CD4-positive, alpha-beta memory T cell (primary cell): ENCODE measurements at regions not wholly inside any gene's neighbourhood (a gene's known extent, or its start where the extent isn't known, plus 50 kb on each side); places are given as distances from the start of the nearest gene placed in this dataset.

ENCODE experiments used
- CTCF ChIA-PET: fragments of 350-600 bp; sonication (Branson Sonifier 250); formaldehyde crosslinking; loops from one replicate; lab custom pipeline; 2021; ENCODE audit warnings: inconsistent platforms; ENCODE audit not compliant: partially characterized antibody; lab: Charles Lee
- POLR2A ChIA-PET: fragments of 350-600 bp; sonication (Branson Sonifier 250); formaldehyde crosslinking; loops from one replicate; lab custom pipeline; 2021; ENCODE audit not compliant: partially characterized antibody; lab: Charles Lee
- DNase-seq, 5 donors: peaks; one replicate each; pipeline versions ENCODE4 v3.0.0 to v3.0.0-alpha.2; 2020 to 2022; ENCODE audit warnings: mixed read lengths in 1 of 5
- H3K27ac ChIP-seq: one replicate; pipeline ENCODE4 v1.7.0; 2013; ENCODE audit warnings: low read depth, low read length
- H3K27me3 ChIP-seq: 2 replicates; pipeline ENCODE4 v1.7.0; 2013; ENCODE audit warnings: mild to moderate bottlenecking, low read length, moderate library complexity; ENCODE audit not compliant: insufficient read depth
- H3K36me3 ChIP-seq: 2 replicates; pipeline ENCODE4 v1.7.0; 2013; ENCODE audit warnings: mild to moderate bottlenecking, low read length, moderate library complexity; ENCODE audit not compliant: insufficient read depth
- H3K4me1 ChIP-seq: 2 replicates; pipeline ENCODE4 v1.7.0; 2013; ENCODE audit warnings: mild to moderate bottlenecking, low read length, moderate library complexity; ENCODE audit not compliant: insufficient read depth
- H3K4me3 ChIP-seq, 2 donors: one replicate each; pipeline ENCODE4 v1.7.0; 2013; ENCODE audit warnings: low read length in 2 of 2, mild to moderate bottlenecking in 1 of 2
- H3K9me3 ChIP-seq, 2 donors: one replicate each; pipeline ENCODE4 v1.7.0; 2013; ENCODE audit warnings: low read length in 2 of 2, control low read depth in 1 of 2; ENCODE audit not compliant: control insufficient read depth in 1 of 2
- H3K27ac Mint-ChIP-seq, 7 donors: one replicate each; pipeline ENCODE4 v1.8.0; 2020 to 2021; ENCODE audit warnings: mixed read lengths in 7 of 7, mild to moderate bottlenecking in 6 of 7, inconsistent platforms in 3 of 7, moderate library complexity in 3 of 7
- H3K27me3 Mint-ChIP-seq, 2 donors: one replicate each; pipeline ENCODE4 v1.8.0; 2020 to 2021; ENCODE audit warnings: mixed read lengths in 2 of 2
- H3K36me3 Mint-ChIP-seq, 2 donors: one replicate each; pipeline ENCODE4 v1.8.0; 2020 to 2021; ENCODE audit warnings: mixed read lengths in 2 of 2, inconsistent platforms in 1 of 2, mild to moderate bottlenecking in 1 of 2
- H3K4me1 Mint-ChIP-seq, 4 donors: one replicate each; pipeline ENCODE4 v1.8.0; 2020 to 2021; ENCODE audit warnings: mixed read lengths in 4 of 4, mild to moderate bottlenecking in 1 of 4
- H3K4me3 Mint-ChIP-seq, 8 donors: one replicate each; pipeline ENCODE4 v1.8.0; 2020 to 2021; ENCODE audit warnings: mixed read lengths in 8 of 8, mild to moderate bottlenecking in 7 of 8, moderate library complexity in 6 of 8, inconsistent platforms in 3 of 8
- H3K9me3 Mint-ChIP-seq, 8 donors: one replicate each; pipeline ENCODE4 v1.8.0; 2020 to 2021; ENCODE audit warnings: mixed read lengths in 8 of 8, mild to moderate bottlenecking in 5 of 8, inconsistent platforms in 3 of 8, moderate library complexity in 1 of 8
- intact Hi-C: fragments of 100-400 bp; cut with micrococcal nuclease; formaldehyde crosslinking; loops from one replicate; pipeline ENCODE4 v1.15.1; 2023

DNA sequence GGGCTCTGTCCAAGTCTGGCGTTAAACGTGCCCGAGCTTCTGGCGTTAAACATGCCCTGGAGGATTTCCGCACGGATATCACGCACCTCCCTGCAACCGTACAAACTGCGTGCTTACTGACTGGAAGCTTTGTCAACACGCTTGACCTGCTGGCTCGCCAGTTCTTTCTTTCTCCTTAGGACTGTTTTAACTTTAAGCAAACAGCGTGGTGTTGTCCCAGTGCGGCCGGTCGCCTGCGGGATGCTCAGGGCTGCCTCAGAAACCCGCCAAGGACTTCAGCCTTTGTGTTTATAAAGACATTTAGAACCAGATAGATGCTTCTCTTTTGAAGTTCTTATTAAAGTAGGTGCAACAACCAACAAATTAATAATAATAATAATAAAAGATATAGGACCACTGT is 946.0 kb downstream of the RAB28 start:
- H3K27ac Mint-ChIP-seq = no peak overlapping the region
- Histone ChIP-seq H3K27me3 (no peaks in the 10 kb centered on the region), H3K27ac (no peak overlapping the region), H3K4me1 (no peaks in the 10 kb centered on the region), H3K9me3 (no peaks in the 10 kb centered on the region), H3K36me3 (no peaks in the 10 kb centered on the region), H3K4me3 (no peak overlapping the region)
- H3K36me3 Mint-ChIP-seq = no peaks in the 10 kb centered on the region
- ChIA-PET CTCF (no interaction called here), POLR2A (no interaction called here)
- intact Hi-C loops = no loop called here
- H3K27me3 Mint-ChIP-seq = no peaks in the 10 kb centered on the region
- peaks cover 0 to 2% (median 0%) of the 10 kb centered on the region in 8 donors for H3K9me3 Mint-ChIP-seq
- H3K4me1 Mint-ChIP-seq = no peaks in the 10 kb centered on the region
- no peak overlapping the region for H3K4me3 Mint-ChIP-seq
- no peak for DNase-seq

- no peaks in the 10 kb centered on the region for H3K4me1 ChIP-seq
- no peaks in the 10 kb centered on the region for H3K36me3 ChIP-seq
- H3K9me3 ChIP-seq = no peaks in the 10 kb centered on the region
- Mint-ChIP-seq H3K36me3 (no peaks in the 10 kb centered on the region), H3K9me3 (peaks cover 0 to 2% (median 0%) of the 10 kb centered on the region in 8 donors), H3K27me3 (no peaks in the 10 kb centered on the region), H3K4me1 (no peaks in the 10 kb centered on the region), H3K27ac (no peak overlapping the region), H3K4me3 (no peak overlapping the region)
- ChIA-PET CTCF (no interaction called here), POLR2A (no interaction called here)
- H3K27ac ChIP-seq = no peak overlapping the region
- intact Hi-C loops = no loop called here
- no peak overlapping the region for H3K4me3 ChIP-seq
- no peak for DNase-seq
- no peaks in the 10 kb centered on the region for H3K27me3 ChIP-seq
Measured at GRCh38 chr4:12534684-12535083, 949.5 kb downstream of the RAB28 start.

- POLR2A ChIA-PET = no interaction called here
- Mint-ChIP-seq H3K36me3 (no peaks in the 10 kb centered on the region), H3K27ac (no peak overlapping the region), H3K4me3 (no peak overlapping the region), H3K27me3 (no peaks in the 10 kb centered on the region), H3K9me3 (peaks cover 2 to 12% (median 4%) of the 10 kb centered on the region in 8 donors), H3K4me1 (no peaks in the 10 kb centered on the region)
- no peak overlapping the region for H3K27ac ChIP-seq
- intact Hi-C loops = no loop called here
- no peaks in the 10 kb centered on the region for H3K27me3 ChIP-seq
- no peak for DNase-seq
- H3K4me1 ChIP-seq = no peaks in the 10 kb centered on the region
- CTCF ChIA-PET = no interaction called here
- no peak overlapping the region for H3K4me3 ChIP-seq
- H3K9me3 ChIP-seq = peaks cover 0 to 1% of the 10 kb centered on the region in 2 donors
- no peaks in the 10 kb centered on the region for H3K36me3 ChIP-seq
Measured at GRCh38 chr4:12519426-12519825, 964.7 kb downstream of the RAB28 start.

DNA sequence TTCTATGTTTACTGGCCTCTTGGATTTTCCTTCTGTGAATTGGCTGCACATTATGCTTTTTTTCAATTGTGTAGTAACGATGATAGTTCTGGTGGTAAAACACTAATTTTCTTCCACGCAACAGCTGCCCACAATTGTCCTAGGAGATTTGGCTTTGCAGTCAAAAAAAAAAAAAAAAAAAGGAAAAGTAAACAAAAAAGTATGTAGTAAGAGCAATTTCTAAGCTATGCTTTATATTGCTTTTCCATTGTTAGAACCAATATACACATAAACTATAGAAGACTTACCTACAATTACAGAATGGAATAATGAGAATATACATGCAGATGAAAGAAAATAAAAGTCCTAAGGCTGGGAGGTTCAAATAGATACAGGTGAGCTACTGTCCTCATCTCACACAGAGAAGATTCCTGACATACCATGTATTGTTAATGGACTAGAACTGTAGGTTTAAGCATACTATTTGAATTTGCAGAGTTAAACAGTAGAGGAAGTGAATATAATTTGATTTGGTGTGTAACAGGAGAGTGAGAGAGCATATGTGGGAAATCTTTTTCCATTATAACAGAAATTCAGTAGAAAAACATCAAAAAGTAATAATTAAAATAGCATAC is 976.2 kb downstream of the RAB28 start:
- CTCF ChIA-PET = interaction anchor here (0.9 kb wide), 1 partner anchor 9 kb away, joined by 3 read pairs; no protein-coding TSS in a partner anchor
- intact Hi-C loops = no loop called here
- Mint-ChIP-seq H3K27me3 (no peaks in the 10 kb centered on the region), H3K4me1 (no peaks in the 10 kb centered on the region), H3K4me3 (no peak overlapping the region), H3K36me3 (no peaks in the 10 kb centered on the region), H3K27ac (no peak overlapping the region), H3K9me3 (peaks cover 0 to 15% (median 3%) of the 10 kb centered on the region in 8 donors)
- no peaks in the 10 kb centered on the region for H3K4me1 ChIP-seq
- H3K27me3 ChIP-seq = no peaks in the 10 kb centered on the region
- DNase-seq = no peak
- no peaks in the 10 kb centered on the region for H3K36me3 ChIP-seq
- H3K4me3 ChIP-seq = no peak overlapping the region
- POLR2A ChIA-PET = no interaction called here
- no peaks in the 10 kb centered on the region for H3K9me3 ChIP-seq
- no peak overlapping the region for H3K27ac ChIP-seq

GRCh38 chr4:12500409-12500808 is 983.7 kb downstream of the RAB28 start:
- H3K27me3 ChIP-seq = no peaks in the 10 kb centered on the region
- POLR2A ChIA-PET = no interaction called here

GRCh38 chr4:12499693-12500092 is 984.4 kb downstream of the RAB28 start:
- Mint-ChIP-seq H3K27ac (no peak overlapping the region), H3K36me3 (no peaks in the 10 kb centered on the region), H3K9me3 (peaks cover 0 to 6% (median 0%) of the 10 kb centered on the region in 8 donors), H3K4me1 (no peaks in the 10 kb centered on the region), H3K27me3 (no peaks in the 10 kb centered on the region), H3K4me3 (no peak overlapping the region)
- intact Hi-C loops = no loop called here
- ChIA-PET POLR2A (no interaction called here), CTCF (no interaction called here)
- no peaks in the 10 kb centered on the region for H3K4me1 ChIP-seq
- DNase-seq = no peak
- H3K9me3 ChIP-seq = no peaks in the 10 kb centered on the region
- no peaks in the 10 kb centered on the region for H3K36me3 ChIP-seq
- H3K27me3 ChIP-seq = no peaks in the 10 kb centered on the region
- no peak overlapping the region for H3K4me3 ChIP-seq
- H3K27ac ChIP-seq = no peak overlapping the region

More at GRCh38 chr4:12500409-12500808, 983.7 kb downstream of the RAB28 start:
- Histone ChIP-seq H3K36me3 (no peaks in the 10 kb centered on the region), H3K4me1 (no peaks in the 10 kb centered on the region), H3K9me3 (no peaks in the 10 kb centered on the region), H3K4me3 (no peak overlapping the region), H3K27ac (no peak overlapping the region)
- Mint-ChIP-seq H3K27me3 (no peaks in the 10 kb centered on the region), H3K36me3 (no peaks in the 10 kb centered on the region), H3K9me3 (peaks cover 0 to 7% (median under 1%) of the 10 kb centered on the region in 8 donors), H3K27ac (no peak overlapping the region), H3K4me1 (no peaks in the 10 kb centered on the region), H3K4me3 (no peak overlapping the region)
- CTCF ChIA-PET = no interaction called here
- intact Hi-C loops = no loop called here
- DNase-seq = no peak

GRCh38 chr4:12495211-12495610 is 988.9 kb downstream of the RAB28 start:
- no peaks in the 10 kb centered on the region for H3K36me3 Mint-ChIP-seq
- Histone ChIP-seq H3K27ac (no peak overlapping the region), H3K4me1 (no peaks in the 10 kb centered on the region), H3K36me3 (no peaks in the 10 kb centered on the region), H3K27me3 (no peaks in the 10 kb centered on the region), H3K9me3 (no peaks in the 10 kb centered on the region), H3K4me3 (no peak overlapping the region)
- peaks cover 0 to 5% (median 2%) of the 10 kb centered on the region in 8 donors for H3K9me3 Mint-ChIP-seq
- ChIA-PET POLR2A (no interaction called here), CTCF (no interaction called here)
- H3K27me3 Mint-ChIP-seq = no peaks in the 10 kb centered on the region
- H3K4me3 Mint-ChIP-seq = no peak overlapping the region
- no peak overlapping the region for H3K27ac Mint-ChIP-seq
- no peaks in the 10 kb centered on the region for H3K4me1 Mint-ChIP-seq
- no peak for DNase-seq
- intact Hi-C loops = no loop called here
